HepG2 (cell line): ENCODE measurements at regions not wholly inside any gene's neighbourhood (a gene's known extent, or its start where the extent isn't known, plus 50 kb on each side); places are given as distances from the start of the nearest gene placed in this dataset.

Experiments used
- ATAC-seq: fragments of 200-7000 bp; cut with Tn5 transposase; 3 replicates; pipeline ENCODE4 v1.9.1; 2020; ENCODE audit warnings: mild to moderate bottlenecking, moderate library complexity
- BruUV-seq: library from RNA; stranded (reverse); fragments of 400-500 nt; replicated peaks from 2 replicates; lab custom pipeline; 2021; lab: Mats Ljungman, UMichigan
- CTCF ChIA-PET: fragments of 300-600 bp; formaldehyde crosslinking; extraction: SDS; loops from one replicate; lab custom pipeline; 2021; ENCODE audit warnings: low total read pairs, inconsistent platforms, low intra/inter-chr PET ratio; lab: Yijun Ruan, JAX
- POLR2A ChIA-PET: fragments of 350-600 bp; sonication (Branson Sonifier 250); formaldehyde crosslinking; loops from one replicate; lab custom pipeline; 2020; ENCODE audit warnings: antibody characterized with exemption, inconsistent platforms; lab: Yijun Ruan, JAX
- DNase-seq: peaks from one replicate; pipeline ENCODE4 v3.0.0-alpha.2; 2015; ENCODE audit warnings: low spot score
- FAIRE-seq: peaks from 3 replicates; lab custom pipeline; 2011; peaks lifted over from hg19 to GRCh38; lab: Jason Lieb, UNC
- H2AFZ ChIP-seq: one replicate; pipeline ENCODE4 v1.6.1; 2011; ENCODE audit warnings: low read length, inconsistent platforms
- H3K27ac ChIP-seq: fragments of 300-600 bp; 3 replicates; pipeline ENCODE4 v1.8.0; 2011; ENCODE audit warnings: mixed run types, mild to moderate bottlenecking, mixed read lengths, low read length, inconsistent platforms; ENCODE audit not compliant: insufficient read depth; ENCODE audit errors: extremely low read length
- H3K27me3 ChIP-seq, 2 experiments: fragments of 200-600 bp in 1 of 2; 2 replicates in 1 of 2; 3 replicates in 1 of 2; pipeline versions ENCODE4 v1.6.0 to v1.8.0; 2011; ENCODE audit warnings: low read length in 2 of 2, mild to moderate bottlenecking in 2 of 2, moderate library complexity in 2 of 2, inconsistent platforms in 1 of 2; ENCODE audit not compliant: insufficient read depth in 2 of 2, control insufficient read depth in 1 of 2
- H3K36me3 ChIP-seq, 2 experiments: fragments of 200-600 bp in 1 of 2; replicated peaks in 1 of 2; 2 replicates in 1 of 2; 3 replicates in 1 of 2; pipeline versions ENCODE4 v1.5.1 to v1.8.0; 2011; ENCODE audit warnings: low read length in 2 of 2, inconsistent platforms in 1 of 2; ENCODE audit not compliant: insufficient read depth in 2 of 2, control insufficient read depth in 1 of 2
- H3K4me1 ChIP-seq: 2 replicates; pipeline ENCODE4 v1.5.1; 2012; ENCODE audit warnings: low read length, inconsistent platforms; ENCODE audit not compliant: insufficient read depth
- H3K4me2 ChIP-seq: 2 replicates; pipeline ENCODE4 v1.6.0; 2011; ENCODE audit warnings: low read depth, low read length, inconsistent platforms
- H3K4me3 ChIP-seq, 3 experiments: fragments of 200-600 bp in 1 of 3; sonication (generic), shearing (Covaris generic) in 1 of 3; replicated peaks in 1 of 3; 2 replicates each; pipeline ENCODE4 v1.5.1; 2011 to 2016; ENCODE audit warnings: low read length in 3 of 3, inconsistent platforms in 2 of 3, low read depth in 2 of 3, mild to moderate bottlenecking in 2 of 3, control low read depth in 1 of 3, mixed read lengths in 1 of 3; ENCODE audit not compliant: insufficient read depth in 1 of 3
- H3K79me2 ChIP-seq: one replicate; pipeline ENCODE4 v1.6.1; 2011; ENCODE audit warnings: low read length, inconsistent platforms; ENCODE audit not compliant: insufficient read depth
- H3K9ac ChIP-seq: 2 replicates; pipeline ENCODE4 v1.6.0; 2011; ENCODE audit warnings: mild to moderate bottlenecking, low read depth, low read length, inconsistent platforms; ENCODE audit not compliant: insufficient read depth
- H3K9me3 ChIP-seq: 2 replicates; pipeline ENCODE4 v1.5.1; 2012; ENCODE audit warnings: mild to moderate bottlenecking, low read length
- H4K20me1 ChIP-seq: 2 replicates; pipeline ENCODE4 v1.6.0; 2011; ENCODE audit warnings: inconsistent platforms, mild to moderate bottlenecking, low read length, moderate library complexity; ENCODE audit not compliant: insufficient read depth
- ARID2 ChIP-seq: sonication (generic); formaldehyde crosslinking; IDR thresholded peaks from 2 replicates; pipeline ENCODE4 v1.8.1; 2022; ENCODE audit warnings: mild to moderate bottlenecking, missing genetic modification reagents, borderline replicate concordance
- ATM ChIP-seq: fragments of 450-650 bp; IDR thresholded peaks from 2 replicates; pipeline ENCODE4 v1.7.1; 2017; ENCODE audit warnings: mild to moderate bottlenecking, borderline replicate concordance
- BRCA1 ChIP-seq: sonication (generic); formaldehyde crosslinking; IDR thresholded peaks from 2 replicates; pipeline ENCODE4 v1.4.0; 2020; ENCODE audit warnings: missing genetic modification reagents
- HNF4A ChIP-seq: sonication (generic); formaldehyde crosslinking; IDR thresholded peaks from 2 replicates; pipeline ENCODE4 v1.4.0; 2020; ENCODE audit warnings: missing genetic modification reagents
- HOXA7 ChIP-seq: sonication (generic); formaldehyde crosslinking; IDR thresholded peaks from 2 replicates; pipeline ENCODE4 v1.8.1; 2022; ENCODE audit warnings: mild to moderate bottlenecking, missing genetic modification reagents, moderate library complexity
- NR2F2 ChIP-seq: IDR thresholded peaks from 2 replicates; pipeline ENCODE4 v1.6.1; 2012; ENCODE audit warnings: low read depth, inconsistent platforms, borderline replicate concordance
- NRL ChIP-seq: sonication (generic); formaldehyde crosslinking; IDR thresholded peaks from 2 replicates; pipeline ENCODE4 v1.5.0; 2020; ENCODE audit warnings: missing genetic modification reagents, mild to moderate bottlenecking, moderate library complexity, borderline replicate concordance
- PCBP1 ChIP-seq: fragments of 200-400 bp; formaldehyde crosslinking; IDR thresholded peaks from 2 replicates; pipeline ENCODE4 v1.6.1; 2017; ENCODE audit warnings: mild to moderate bottlenecking, low read depth, low read length, borderline replicate concordance
- SMAD1 ChIP-seq: sonication (generic); formaldehyde crosslinking; IDR thresholded peaks from 2 replicates; pipeline ENCODE4 v1.4.0; 2020; ENCODE audit warnings: missing genetic modification reagents, low read depth, mild to moderate bottlenecking, borderline replicate concordance
- ZMYM3 ChIP-seq: sonication (generic); formaldehyde crosslinking; IDR thresholded peaks from 2 replicates; pipeline ENCODE4 v1.5.1; 2020; ENCODE audit warnings: mild to moderate bottlenecking, missing genetic modification reagents
- ZNF124 ChIP-seq: sonication (generic); formaldehyde crosslinking; IDR thresholded peaks from 2 replicates; pipeline ENCODE4 v1.4.0; 2020; ENCODE audit warnings: missing genetic modification reagents
- ZNF282 ChIP-seq: fragments of 450-650 bp; IDR thresholded peaks from 2 replicates; pipeline ENCODE4 v1.6.1; 2018; ENCODE audit not compliant: partially characterized antibody
- ZNF30 ChIP-seq: sonication (generic); formaldehyde crosslinking; IDR thresholded peaks from 2 replicates; pipeline ENCODE4 v1.5.0; 2020; ENCODE audit warnings: mild to moderate bottlenecking, missing genetic modification reagents
- ZNF781 ChIP-seq: sonication (generic); formaldehyde crosslinking; IDR thresholded peaks from 2 replicates; pipeline ENCODE4 v1.5.1; 2020; ENCODE audit warnings: borderline replicate concordance, mild to moderate bottlenecking, missing genetic modification reagents; ENCODE audit errors: not compliant biosample characterization
- WGBS: methylation state at CpG from one replicate; pipeline ENCODE4 v1.1.6; 2017; ENCODE audit warnings: low lambda C conversion rate; 5-methylcytosine and 5-hydroxymethylcytosine counted together
- in situ Hi-C: cut with HindIII; loops from 2 replicates; pipeline ENCODE4 v1.10.0; 2017; ENCODE audit warnings: low pct_unique_long_range_greater_than_20kb; ENCODE audit not compliant: extremely low pct_ligation_motif_present
- intact Hi-C: fragments of 100-400 bp; cut with micrococcal nuclease; formaldehyde crosslinking; loops from one replicate; pipeline ENCODE4 v1.10.0; 2022; ENCODE audit not compliant: unreplicated experiment
- TF ChIP-seq, protein P1 (sequence below): sonication (generic); formaldehyde crosslinking; IDR thresholded peaks from 2 replicates; pipeline ENCODE4 v1.5.1; 2020; ENCODE audit warnings: missing genetic modification reagents, mild to moderate bottlenecking, borderline replicate concordance
- TF ChIP-seq, protein P2 (sequence below): sonication (generic); formaldehyde crosslinking; IDR thresholded peaks from 2 replicates; pipeline ENCODE4 v1.8.1; 2023; ENCODE audit warnings: mild to moderate bottlenecking, missing genetic modification reagents, borderline replicate concordance
- TF ChIP-seq, protein P3 (sequence below): sonication (generic); formaldehyde crosslinking; IDR thresholded peaks from 2 replicates; pipeline ENCODE4 v1.4.0; 2020; ENCODE audit warnings: missing genetic modification reagents, borderline replicate concordance

DNA sequence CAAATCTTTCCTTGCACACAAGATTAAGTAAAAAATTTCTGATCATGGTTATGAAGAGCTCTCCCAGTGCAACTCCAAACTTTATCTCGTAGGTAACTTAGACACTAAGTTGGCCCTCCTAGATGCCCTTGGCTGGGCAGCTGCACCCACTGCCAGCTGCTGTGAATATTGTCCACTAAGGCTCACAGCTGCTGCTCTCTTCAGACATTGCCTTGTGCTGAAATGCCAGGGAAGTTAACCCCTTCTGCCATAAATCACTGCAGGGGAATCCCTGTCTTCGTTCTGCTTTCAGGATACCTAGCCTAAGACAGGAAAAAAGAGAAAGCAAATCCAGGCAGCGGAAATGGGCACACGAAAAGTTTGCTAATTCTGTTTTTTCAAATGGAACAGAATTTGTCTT, 106.4 kb downstream of the IRX5 start (continued):
- TF ChIP-seq ZMYM3 (CRISPR knock-in tag): no peak

DNA sequence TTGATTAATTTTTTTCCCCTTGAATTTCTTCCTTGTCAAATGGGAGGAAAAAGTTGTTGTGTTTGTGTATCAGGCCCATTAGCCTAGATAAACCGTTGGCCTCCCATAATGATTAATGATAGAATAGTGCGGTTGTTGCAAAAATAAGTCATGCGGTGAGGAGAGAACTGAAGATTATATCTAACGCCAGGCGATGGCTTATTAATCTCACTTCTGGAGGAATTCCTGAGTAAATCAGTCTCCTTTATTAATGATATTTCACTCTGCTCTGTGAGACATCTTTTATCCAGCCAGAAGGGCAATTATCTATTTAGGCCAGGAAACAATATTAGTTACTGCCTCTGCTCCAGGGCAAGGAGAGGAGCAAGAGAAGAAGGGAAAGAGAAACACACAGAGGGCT, 107.3 kb downstream of the IRX5 start:
- Histone ChIP-seq H3K4me3 (no peak overlapping the region), H3K9me3 (no peaks in the 10 kb centered on the region), H4K20me1 (no peaks in the 10 kb centered on the region), H3K4me2 (no peak overlapping the region), H2AFZ (no peak overlapping the region), H3K4me1 (no peaks in the 10 kb centered on the region), H3K36me3 (no peaks in the 10 kb centered on the region), H3K27ac (no peak overlapping the region), H3K9ac (no peak overlapping the region), H3K79me2 (no peaks in the 10 kb centered on the region), H3K27me3 (no peaks in the 10 kb centered on the region)
- ATAC-seq (no peak), FAIRE-seq (no peak), DNase-seq (no peak)
- no TSS peak for BruUV-seq
- no peak for TF ChIP-seq ATM
- TF ChIP-seq SMAD1 (CRISPR knock-in tag): no peak
- TF ChIP-seq ARID2 (CRISPR knock-in tag): no peak
- no peak for TF ChIP-seq NRL (CRISPR knock-in tag)
- TF ChIP-seq, protein P1, sequence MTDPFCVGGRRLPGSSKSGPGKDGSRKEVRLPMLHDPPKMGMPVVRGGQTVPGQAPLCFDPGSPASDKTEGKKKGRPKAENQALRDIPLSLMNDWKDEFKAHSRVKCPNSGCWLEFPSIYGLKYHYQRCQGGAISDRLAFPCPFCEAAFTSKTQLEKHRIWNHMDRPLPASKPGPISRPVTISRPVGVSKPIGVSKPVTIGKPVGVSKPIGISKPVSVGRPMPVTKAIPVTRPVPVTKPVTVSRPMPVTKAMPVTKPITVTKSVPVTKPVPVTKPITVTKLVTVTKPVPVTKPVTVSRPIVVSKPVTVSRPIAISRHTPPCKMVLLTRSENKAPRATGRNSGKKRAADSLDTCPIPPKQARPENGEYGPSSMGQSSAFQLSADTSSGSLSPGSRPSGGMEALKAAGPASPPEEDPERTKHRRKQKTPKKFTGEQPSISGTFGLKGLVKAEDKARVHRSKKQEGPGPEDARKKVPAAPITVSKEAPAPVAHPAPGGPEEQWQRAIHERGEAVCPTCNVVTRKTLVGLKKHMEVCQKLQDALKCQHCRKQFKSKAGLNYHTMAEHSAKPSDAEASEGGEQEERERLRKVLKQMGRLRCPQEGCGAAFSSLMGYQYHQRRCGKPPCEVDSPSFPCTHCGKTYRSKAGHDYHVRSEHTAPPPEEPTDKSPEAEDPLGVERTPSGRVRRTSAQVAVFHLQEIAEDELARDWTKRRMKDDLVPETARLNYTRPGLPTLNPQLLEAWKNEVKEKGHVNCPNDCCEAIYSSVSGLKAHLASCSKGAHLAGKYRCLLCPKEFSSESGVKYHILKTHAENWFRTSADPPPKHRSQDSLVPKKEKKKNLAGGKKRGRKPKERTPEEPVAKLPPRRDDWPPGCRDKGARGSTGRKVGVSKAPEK (CRISPR knock-in tag): no peak
- TF ChIP-seq ZNF124 (CRISPR knock-in tag): no peak
- no peak for TF ChIP-seq ZNF781 (CRISPR knock-in tag)
- no peak for TF ChIP-seq HNF4A (CRISPR knock-in tag)
- no peak for TF ChIP-seq PCBP1
- no peak for TF ChIP-seq ZNF30
- no peak for TF ChIP-seq NR2F2
- TF ChIP-seq HOXA7 (CRISPR knock-in tag): no peak
- TF ChIP-seq, protein P2, sequence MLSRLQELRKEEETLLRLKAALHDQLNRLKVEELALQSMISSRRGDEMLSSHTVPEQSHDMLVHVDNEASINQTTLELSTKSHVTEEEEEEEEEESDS (CRISPR knock-in tag): no peak
- TF ChIP-seq BRCA1 (CRISPR knock-in tag): no peak
- TF ChIP-seq, protein P3, sequence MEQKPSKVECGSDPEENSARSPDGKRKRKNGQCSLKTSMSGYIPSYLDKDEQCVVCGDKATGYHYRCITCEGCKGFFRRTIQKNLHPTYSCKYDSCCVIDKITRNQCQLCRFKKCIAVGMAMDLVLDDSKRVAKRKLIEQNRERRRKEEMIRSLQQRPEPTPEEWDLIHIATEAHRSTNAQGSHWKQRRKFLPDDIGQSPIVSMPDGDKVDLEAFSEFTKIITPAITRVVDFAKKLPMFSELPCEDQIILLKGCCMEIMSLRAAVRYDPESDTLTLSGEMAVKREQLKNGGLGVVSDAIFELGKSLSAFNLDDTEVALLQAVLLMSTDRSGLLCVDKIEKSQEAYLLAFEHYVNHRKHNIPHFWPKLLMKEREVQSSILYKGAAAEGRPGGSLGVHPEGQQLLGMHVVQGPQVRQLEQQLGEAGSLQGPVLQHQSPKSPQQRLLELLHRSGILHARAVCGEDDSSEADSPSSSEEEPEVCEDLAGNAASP (CRISPR knock-in tag): no peak
- no peak for TF ChIP-seq ZNF282
- 21% methylated on average over 5 of the region's 5 CpGs for WGBS
- ChIA-PET CTCF (no interaction called here), POLR2A (no interaction called here)
- in situ Hi-C loops: no loop called here
- intact Hi-C loops: no loop called here
